Liver (tissue), 3 donors: ENCODE measurements at regions not wholly inside any gene's neighbourhood (a gene's known extent, or its start where the extent isn't known, plus 50 kb on each side); places are given as distances from the start of the nearest gene placed in this dataset.

Source experiments
- ATF3 ChIP-seq: IDR thresholded peaks from 2 replicates; pipeline ENCODE4 v1.6.1; 2016; ENCODE audit warnings: antibody characterized with exemption
- CTCF ChIP-seq: fragments of 150-350 bp; IDR thresholded peaks from 2 replicates; pipeline ENCODE4 v1.5.1; 2017; ENCODE audit warnings: improper control_type of control experiment, low read depth, low read length; ENCODE audit not compliant: missing input control
- EGR1 ChIP-seq, 2 donors: IDR thresholded peaks; 2 replicates each; pipeline ENCODE4 v1.6.1; 2016 to 2018; ENCODE audit warnings: antibody characterized with exemption in 2 of 2, low read depth in 2 of 2
- FOXA1 ChIP-seq: IDR thresholded peaks from 2 replicates; pipeline ENCODE4 v1.6.1; 2016; ENCODE audit warnings: antibody characterized with exemption
- GABPA ChIP-seq, 2 donors: IDR thresholded peaks in 1 of 2; conservative IDR thresholded peaks in 1 of 2; 2 replicates each; pipeline ENCODE4 v1.6.1; 2016; ENCODE audit warnings: antibody characterized with exemption in 2 of 2, mild to moderate bottlenecking in 1 of 2, moderate library complexity in 1 of 2
- JUND ChIP-seq, 2 donors: IDR thresholded peaks; 2 replicates each; pipeline ENCODE4 v1.6.1; 2016; ENCODE audit warnings: antibody characterized with exemption in 2 of 2
- MAX ChIP-seq: IDR thresholded peaks from 2 replicates; pipeline ENCODE4 v1.6.1; 2016; ENCODE audit warnings: antibody characterized with exemption
- RAD21 ChIP-seq, 2 donors: IDR thresholded peaks; 2 replicates each; pipeline ENCODE4 v1.6.1; 2016; ENCODE audit warnings: antibody characterized with exemption in 2 of 2, mild to moderate bottlenecking in 2 of 2
- REST ChIP-seq: IDR thresholded peaks from 2 replicates; pipeline ENCODE4 v1.6.1; 2016; ENCODE audit warnings: antibody characterized with exemption, mild to moderate bottlenecking
- RXRA ChIP-seq, 2 donors: IDR thresholded peaks; 2 replicates each; pipeline ENCODE4 v1.6.1; 2017 to 2018; ENCODE audit warnings: antibody characterized with exemption in 2 of 2, mild to moderate bottlenecking in 1 of 2
- SP1 ChIP-seq: IDR thresholded peaks from 2 replicates; pipeline ENCODE4 v1.6.1; 2018; ENCODE audit warnings: antibody characterized with exemption, mild to moderate bottlenecking
- TAF1 ChIP-seq: conservative IDR thresholded peaks from 2 replicates; pipeline ENCODE4 v1.6.1; 2016; ENCODE audit warnings: antibody characterized with exemption, mild to moderate bottlenecking
- YY1 ChIP-seq: IDR thresholded peaks from 2 replicates; pipeline ENCODE4 v1.6.1; 2016; ENCODE audit warnings: antibody characterized with exemption, mild to moderate bottlenecking
- ZBTB33 ChIP-seq: IDR thresholded peaks from 2 replicates; pipeline ENCODE4 v1.6.1; 2016; ENCODE audit warnings: antibody characterized with exemption
- donor health status: healthy.
- donor health status: healthy.

- TF ChIP-seq CTCF: no peak
- no peak for TF ChIP-seq RAD21 (IDR thresholded peaks at IDR 0.05)
- no peak for TF ChIP-seq SP1
- no peak for TF ChIP-seq YY1
- TF ChIP-seq TAF1: no peak
- TF ChIP-seq ATF3: no peak
- TF ChIP-seq REST: no peak
- TF ChIP-seq RXRA (IDR thresholded peaks at IDR 0.05): no peak
- no peak for TF ChIP-seq MAX
- no peak for TF ChIP-seq ZBTB33
- no peak for TF ChIP-seq GABPA (IDR thresholded peaks at IDR 0.05 in 1 of 2, conservative IDR thresholded peaks at IDR 0.05 in 1 of 2)
- TF ChIP-seq EGR1 (IDR thresholded peaks at IDR 0.05; ENCODE audit: low read depth in 2 of 2): no peak
- no peak for TF ChIP-seq FOXA1
- no peak for TF ChIP-seq JUND (IDR thresholded peaks at IDR 0.05)
These were observed 121.4 kb upstream of the AFDN start for GRCh38 chr6:167705211-167705750.
